Germinal center (tissue), 1 donor: ENCODE measurements at regions not wholly inside any gene's neighbourhood (a gene's known extent, or its start where the extent isn't known, plus 50 kb on each side); places are given as distances from the start of the nearest gene placed in this dataset.
"Not testable (repeated sequence)": the region's sequence is repeated elsewhere in the genome, so short reads cannot be mapped to it uniquely, and the experiment has no call there.

Source experiments
- DNase-seq: peaks from one replicate; pipeline ENCODE4 v3.0.0; 2012; ENCODE audit warnings: mixed read lengths, low spot score

GRCh38 chr7:9505516-9505915 is 1072.1 kb downstream of the NXPH1 start:
- DNase-seq, result no peak

GRCh38 chr7:9507290-9507689 is 1073.9 kb downstream of the NXPH1 start:
- no peak for DNase-seq

GRCh38 chr7:9516662-9517061 is 1083.3 kb downstream of the NXPH1 start:
- DNase-seq, result no peak

GRCh38 chr7:9523579-9523978 is 1090.2 kb downstream of the NXPH1 start:
- DNase-seq, result no peak

- DNase-seq, result not testable (repeated sequence)
Observed at GRCh38 chr7:9552431-9552830, 1119.0 kb downstream of the NXPH1 start.

- no peak for DNase-seq
Observed at GRCh38 chr7:9557853-9558252, 1124.4 kb downstream of the NXPH1 start.

GRCh38 chr7:9575716-9576115 is 1142.3 kb downstream of the NXPH1 start:
- DNase-seq, result no peak

- DNase-seq, result no peak
Observed at GRCh38 chr7:9582824-9583223, 1149.4 kb downstream of the NXPH1 start.

- DNase-seq, result no peak
Observed at GRCh38 chr7:9598411-9598810, 1165.0 kb downstream of the NXPH1 start.

GRCh38 chr7:9600974-9601373 is 1167.6 kb downstream of the NXPH1 start:
- no peak for DNase-seq

- no peak for DNase-seq
Observed at GRCh38 chr7:9603291-9603690, 1169.9 kb downstream of the NXPH1 start.

- no peak for DNase-seq
Observed at GRCh38 chr7:9608560-9608959, 1175.2 kb downstream of the NXPH1 start.

GRCh38 chr7:9620899-9621298 is 1187.5 kb downstream of the NXPH1 start:
- DNase-seq, result not testable (repeated sequence)

- not testable (repeated sequence) for DNase-seq
Observed at GRCh38 chr7:9621306-9621902, 1188.0 kb downstream of the NXPH1 start.

- no peak for DNase-seq
Observed at GRCh38 chr7:9621927-9622326, 1188.5 kb downstream of the NXPH1 start.

GRCh38 chr7:9625953-9626352 is 1192.5 kb downstream of the NXPH1 start:
- no peak for DNase-seq

- DNase-seq, result no peak
Observed at GRCh38 chr7:9645756-9646155, 1212.3 kb downstream of the NXPH1 start.

- no peak for DNase-seq
Observed at GRCh38 chr7:9657257-9657656, 1223.8 kb downstream of the NXPH1 start.

GRCh38 chr7:9671979-9672917 is 1238.8 kb downstream of the NXPH1 start:
- DNase-seq, result no peak

GRCh38 chr7:9680713-9681112 is 1247.3 kb downstream of the NXPH1 start:
- DNase-seq, result no peak

- DNase-seq, result no peak
Observed at GRCh38 chr7:9681284-9681683, 1247.9 kb downstream of the NXPH1 start.

- no peak for DNase-seq
Observed at GRCh38 chr7:9691286-9691685, 1257.9 kb downstream of the NXPH1 start.

- no peak for DNase-seq
Observed at GRCh38 chr7:9698375-9698774, 1265.0 kb downstream of the NXPH1 start.
